ENCODE measurements at regions not wholly inside any gene's neighbourhood (a gene's known extent, or its start where the extent isn't known, plus 50 kb on each side); places are given as distances from the start of the nearest gene placed in this dataset.

- no peak for DNase-seq (ENCODE audit: low spot score)
- intact Hi-C loops (cut with DNase I): no loop called here
Observed at GRCh38 chr11:19661827-19662226, 50.8 kb upstream of the NAV2 start.

DNA sequence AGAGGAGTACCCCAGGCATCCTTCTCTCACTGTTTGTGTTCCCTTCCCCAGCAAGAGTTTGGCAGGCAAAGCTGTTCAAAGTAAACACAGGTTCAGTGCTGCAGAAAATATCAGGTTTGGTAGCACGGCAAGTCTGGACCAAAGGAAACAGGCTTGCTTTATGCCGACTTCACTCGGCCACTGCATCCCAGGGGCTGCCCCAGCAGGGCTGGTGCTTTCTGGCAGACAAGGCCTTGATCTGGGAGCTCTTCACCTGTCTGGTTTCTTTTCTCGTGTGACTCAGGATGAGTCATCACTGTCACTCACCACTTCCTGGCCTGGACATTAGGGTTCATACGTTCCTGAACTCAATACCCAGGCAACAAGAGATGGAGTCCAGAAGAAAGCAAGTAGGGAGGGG, 52.6 kb upstream of the NAV2 start:
- DNase-seq (ENCODE audit: low spot score): no peak
- intact Hi-C loops (cut with DNase I): no loop called here

GRCh38 chr11:19659529-19659928, 53.1 kb upstream of the NAV2 start:
- intact Hi-C loops (cut with DNase I): no loop called here
- no peak for DNase-seq (ENCODE audit: low spot score)

- intact Hi-C loops (cut with DNase I): no loop called here
- no peak for DNase-seq (ENCODE audit: low spot score)
Observed at GRCh38 chr11:19658344-19658743, 54.3 kb upstream of the NAV2 start.

DNA sequence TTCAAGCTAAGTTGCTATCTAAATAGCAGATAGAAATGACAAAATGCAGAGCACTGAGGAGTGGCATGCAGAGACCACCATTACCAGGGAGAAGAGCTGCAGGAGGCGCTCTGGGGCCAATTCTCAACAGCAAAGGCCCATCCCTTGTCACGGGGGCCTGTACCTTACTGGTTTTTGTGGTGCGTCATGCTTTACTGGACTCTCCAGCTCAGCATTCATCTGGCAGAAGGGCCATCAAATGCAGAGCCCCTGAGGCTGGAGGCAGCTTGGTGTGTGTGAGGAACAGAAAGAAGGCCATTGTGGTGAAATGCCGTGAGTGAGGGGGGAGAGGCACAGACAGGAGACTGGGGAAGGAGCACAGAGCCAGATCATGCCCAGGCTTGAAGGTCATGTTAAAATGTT, 56.5 kb upstream of the NAV2 start:
- intact Hi-C loops (cut with DNase I): no loop called here
- DNase-seq (ENCODE audit: low spot score): no peak

- intact Hi-C loops (cut with DNase I): no loop called here
- no peak for DNase-seq (ENCODE audit: low spot score)
Observed at GRCh38 chr11:19652623-19653375, 59.8 kb upstream of the NAV2 start.

DNA sequence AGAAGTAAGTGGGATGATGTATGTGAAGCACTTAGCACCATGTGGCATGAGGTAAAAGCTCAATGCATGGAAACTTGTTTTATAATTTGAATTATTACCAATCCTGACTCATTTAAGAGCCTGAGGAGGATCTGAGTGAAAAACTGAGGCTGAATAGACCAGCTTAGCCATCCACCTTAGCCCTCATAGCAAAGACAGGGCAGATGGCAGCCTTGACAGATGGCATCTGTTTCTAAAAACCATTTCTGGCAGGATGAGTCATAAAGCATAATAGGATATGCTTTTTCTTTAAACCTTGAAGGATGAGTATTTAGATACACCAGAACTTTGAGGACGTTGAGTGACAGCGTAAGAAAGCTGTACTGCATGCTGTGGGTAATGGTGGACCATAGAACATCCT, 61.0 kb upstream of the NAV2 start:
- intact Hi-C loops (cut with DNase I): no loop called here
- no peak for DNase-seq (ENCODE audit: low spot score)

GRCh38 chr11:19651028-19651427, 61.6 kb upstream of the NAV2 start:
- intact Hi-C loops (cut with DNase I): no loop called here

GRCh38 chr11:19650467-19650866, 62.2 kb upstream of the NAV2 start:
- no peak for DNase-seq (ENCODE audit: low spot score)
- intact Hi-C loops (cut with DNase I): no loop called here

More at GRCh38 chr11:19651028-19651427, 61.6 kb upstream of the NAV2 start:
- no peak for DNase-seq (ENCODE audit: low spot score)

DNA sequence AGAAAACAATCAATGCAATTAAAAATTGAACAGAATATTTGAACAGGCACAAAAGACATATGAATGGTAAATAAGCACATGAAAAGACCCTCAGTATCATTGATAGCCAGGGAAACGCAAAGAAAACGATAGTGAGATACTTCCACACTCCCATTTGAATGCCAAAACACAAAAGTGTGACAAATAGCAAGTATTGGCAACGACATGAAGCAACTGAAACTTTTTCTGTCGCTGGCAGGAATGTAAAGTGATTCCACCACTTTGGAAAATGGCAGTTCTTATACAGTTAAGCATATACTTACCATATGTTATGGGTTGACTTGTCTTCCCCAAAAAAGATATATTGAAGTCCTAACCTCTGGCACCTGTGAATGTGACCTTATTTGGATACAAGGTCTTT, 62.9 kb upstream of the NAV2 start:
- intact Hi-C loops (cut with DNase I): no loop called here
- no peak for DNase-seq (ENCODE audit: low spot score)

DNA sequence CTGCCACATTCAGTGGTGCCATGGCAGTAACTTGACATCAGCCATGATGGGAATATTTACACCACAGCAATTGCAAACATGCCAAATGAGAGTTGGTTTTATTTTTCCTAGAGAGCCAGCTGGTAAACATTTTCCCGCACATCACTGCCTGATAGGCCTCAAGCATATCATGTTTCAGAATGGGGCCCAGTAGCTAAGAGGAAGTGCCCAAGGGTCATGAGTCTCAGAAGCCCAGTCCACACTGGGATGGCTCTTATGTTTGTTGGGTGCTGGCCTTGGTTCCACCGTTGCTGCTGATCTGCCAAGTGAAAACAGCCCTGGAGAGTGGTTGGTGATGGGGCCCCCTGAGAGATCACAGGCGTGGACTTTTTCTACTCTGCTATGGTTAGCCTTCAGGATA, 64.3 kb upstream of the NAV2 start:
- intact Hi-C loops (cut with DNase I): no loop called here

DNA sequence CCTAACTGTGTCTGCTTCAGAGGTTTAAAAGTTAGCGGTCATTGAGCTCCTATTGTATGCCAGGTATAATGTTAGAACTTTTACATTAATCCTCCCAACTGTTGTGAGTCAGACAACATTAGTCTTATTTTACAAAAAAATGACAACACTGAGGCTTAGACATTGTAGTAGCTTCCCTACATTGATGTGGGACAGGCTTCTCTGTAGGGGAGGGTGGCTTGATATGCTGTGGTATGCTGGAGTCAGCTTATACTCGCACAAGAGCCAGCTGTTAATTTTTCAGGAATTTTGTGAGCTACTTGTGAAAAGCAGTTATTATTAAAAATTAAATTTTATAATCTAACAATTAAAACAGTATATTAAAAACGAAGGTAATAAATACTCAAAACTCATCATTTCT, 64.8 kb upstream of the NAV2 start:
- intact Hi-C loops (cut with DNase I): no loop called here
- DNase-seq (ENCODE audit: low spot score): no peak

More for the DNA sequence above, 64.3 kb upstream of the NAV2 start:
- DNase-seq (ENCODE audit: low spot score): no peak

DNA sequence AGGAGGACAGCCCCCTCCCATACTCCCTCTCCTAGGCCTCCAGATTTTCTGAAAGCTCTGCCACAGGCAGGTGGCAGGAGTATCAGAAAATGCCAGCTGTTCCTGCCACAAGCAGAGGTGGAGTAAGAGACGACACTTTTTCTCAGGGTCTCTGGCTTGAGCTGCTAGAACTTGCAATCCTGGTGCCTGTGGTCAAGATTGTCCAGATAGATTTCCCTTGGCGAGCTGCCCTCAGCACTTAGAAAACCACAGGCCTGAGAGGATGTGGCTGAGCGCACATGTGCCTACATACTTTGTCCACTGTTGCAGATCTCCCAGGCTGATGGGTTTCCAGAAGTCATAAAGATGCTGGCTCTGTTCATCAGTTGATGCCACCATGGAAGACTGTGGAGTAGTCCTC, 65.7 kb upstream of the NAV2 start:
- DNase-seq (ENCODE audit: low spot score): no peak
- intact Hi-C loops (cut with DNase I): no loop called here

GRCh38 chr11:19646308-19646707, 66.3 kb upstream of the NAV2 start:
- intact Hi-C loops (cut with DNase I): no loop called here
- no peak for DNase-seq (ENCODE audit: low spot score)

DNA sequence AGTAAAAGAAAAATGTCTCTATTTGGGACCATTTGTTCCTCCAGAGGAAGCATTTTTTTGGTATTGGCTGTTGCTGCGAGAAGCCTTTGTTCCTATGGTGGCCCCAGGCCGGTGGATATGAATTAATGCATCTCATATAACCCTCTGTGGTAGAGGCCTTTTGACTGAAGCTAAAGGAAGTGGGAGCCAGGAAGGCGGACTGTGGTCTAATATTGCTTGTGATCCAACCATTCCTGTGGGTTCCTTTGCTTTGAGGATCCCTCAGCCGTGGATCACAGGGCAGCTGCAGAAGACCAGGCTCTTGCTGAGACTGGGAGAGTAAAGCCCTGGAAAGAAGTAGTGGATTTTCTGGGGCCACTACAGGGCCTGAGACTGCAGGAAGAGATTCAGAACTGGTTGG, 68.3 kb upstream of the NAV2 start:
- intact Hi-C loops (cut with DNase I): no loop called here
- no peak for DNase-seq (ENCODE audit: low spot score)

DNA sequence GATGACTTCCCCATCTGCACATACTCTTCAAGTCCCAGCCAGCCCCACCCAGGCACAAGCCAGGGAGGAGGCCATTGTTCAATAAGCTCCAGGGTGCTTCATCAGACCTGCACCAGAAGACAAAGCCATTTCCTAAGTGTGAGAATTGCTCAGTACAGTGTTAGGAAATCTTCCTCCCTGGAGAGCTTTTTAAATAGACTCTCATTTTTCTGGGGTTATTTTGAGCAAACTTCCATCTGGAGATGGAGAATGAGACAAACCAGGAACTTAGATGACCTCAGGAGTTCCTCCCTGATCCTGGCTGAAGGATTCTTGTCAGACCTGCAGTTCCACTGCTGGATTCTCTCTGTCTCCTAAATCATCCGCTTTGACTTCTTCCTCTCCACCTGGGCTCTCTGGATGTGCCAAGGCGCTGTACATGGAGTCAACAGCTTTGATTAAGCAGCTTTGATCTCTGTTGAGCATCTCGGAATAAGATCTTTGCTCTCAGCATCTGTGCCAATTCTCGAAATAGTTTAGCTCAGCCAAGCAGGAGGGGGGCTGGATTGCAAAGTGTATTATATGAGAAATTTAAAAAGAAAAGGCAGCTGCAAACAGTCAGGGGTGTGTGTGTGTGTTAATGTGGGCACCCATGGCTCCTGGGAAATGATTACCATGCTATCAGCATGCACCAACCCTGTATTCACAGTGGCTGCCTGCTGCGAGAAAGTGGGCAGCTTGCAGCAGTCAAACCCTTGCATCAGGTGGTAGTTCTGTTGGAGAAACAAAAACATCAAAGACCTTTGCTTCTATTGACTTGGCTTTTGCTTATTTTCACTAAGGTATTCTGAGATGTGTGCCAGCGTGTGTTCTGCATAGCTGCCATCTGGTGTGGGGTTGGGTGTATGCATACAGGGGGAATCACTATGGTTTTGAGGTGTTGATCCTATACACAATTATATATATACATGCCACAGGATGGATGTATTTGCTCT, 70.2 kb upstream of the NAV2 start:
- DNase-seq (ENCODE audit: low spot score): no peak
- intact Hi-C loops (cut with DNase I): no loop called here

DNA sequence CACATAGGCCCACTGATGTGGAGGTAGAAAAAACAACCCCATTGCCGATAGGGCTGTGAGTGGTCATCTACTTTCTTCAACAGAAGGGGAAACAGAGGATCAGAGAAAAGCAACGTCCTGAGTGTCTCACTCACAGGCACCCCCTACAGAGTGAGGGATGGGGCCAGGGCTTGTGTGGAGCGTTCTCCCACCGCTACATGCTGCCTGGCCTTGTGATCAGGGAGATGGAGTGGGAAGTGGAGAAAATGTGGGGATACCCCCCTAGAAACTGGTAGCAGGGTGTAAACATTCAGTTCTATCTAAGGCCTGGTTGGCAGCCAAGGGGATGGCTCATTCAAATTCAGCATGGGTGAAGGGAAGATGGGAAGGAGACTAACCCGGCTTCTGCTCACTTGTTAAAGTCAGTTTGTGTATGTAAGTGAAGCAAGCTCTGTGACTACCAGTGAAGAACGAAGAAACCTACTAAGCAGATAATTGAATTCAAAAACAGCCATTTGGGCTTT, 73.0 kb upstream of the NAV2 start:
- DNase-seq (ENCODE audit: low spot score): no peak
- intact Hi-C loops (cut with DNase I): no loop called here

DNA sequence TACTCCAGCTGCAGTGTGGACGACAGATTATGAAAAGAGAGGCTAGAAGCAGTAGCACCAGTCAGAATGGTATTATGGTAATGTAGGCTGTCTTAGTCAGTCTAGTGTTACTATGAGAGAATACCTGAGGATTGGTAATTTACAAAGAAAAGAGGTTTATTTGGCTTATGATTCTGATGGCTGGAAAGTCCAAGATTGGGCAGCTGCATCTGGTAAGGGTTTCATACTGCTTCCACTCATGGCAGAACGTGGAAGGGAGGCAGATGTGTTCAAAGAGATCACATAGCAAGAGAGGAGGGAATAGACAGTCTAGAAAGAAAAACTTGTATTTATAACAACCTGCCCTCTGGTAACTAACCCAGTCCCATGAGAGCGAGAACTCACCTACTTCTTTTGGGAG, 77.3 kb upstream of the NAV2 start:
- no peak for DNase-seq (ENCODE audit: low spot score)
- intact Hi-C loops (cut with DNase I): no loop called here

GRCh38 chr11:19633276-19633675, 79.4 kb upstream of the NAV2 start:
- DNase-seq (ENCODE audit: low spot score): peak; percentile 91
- intact Hi-C loops (cut with DNase I): loop anchor here in 1 of 2 donors (5.0 kb wide), 1 partner anchor 39 kb away; no protein-coding TSS in a partner anchor

- intact Hi-C loops (cut with DNase I): loop anchor here in 1 of 2 donors (5.0 kb wide), 1 partner anchor 40 kb away; no protein-coding TSS in a partner anchor
- no peak for DNase-seq (ENCODE audit: low spot score)
Observed at GRCh38 chr11:19632499-19632834, 80.2 kb upstream of the NAV2 start.
